GM19351 (cell line): ENCODE measurements at regions not wholly inside any gene's neighbourhood (a gene's known extent, or its start where the extent isn't known, plus 50 kb on each side); places are given as distances from the start of the nearest gene placed in this dataset.
A peak's percentile ranks its signal among the peaks of the same experiment; 100 is the strongest.

Source experiments
- ATAC-seq: cut with Tn5 transposase; IDR thresholded peaks from one replicate; pipeline ENCODE4 v1.9.1; 2021; ENCODE audit warnings: mild to moderate bottlenecking, moderate library complexity; ENCODE audit not compliant: unreplicated experiment

DNA sequence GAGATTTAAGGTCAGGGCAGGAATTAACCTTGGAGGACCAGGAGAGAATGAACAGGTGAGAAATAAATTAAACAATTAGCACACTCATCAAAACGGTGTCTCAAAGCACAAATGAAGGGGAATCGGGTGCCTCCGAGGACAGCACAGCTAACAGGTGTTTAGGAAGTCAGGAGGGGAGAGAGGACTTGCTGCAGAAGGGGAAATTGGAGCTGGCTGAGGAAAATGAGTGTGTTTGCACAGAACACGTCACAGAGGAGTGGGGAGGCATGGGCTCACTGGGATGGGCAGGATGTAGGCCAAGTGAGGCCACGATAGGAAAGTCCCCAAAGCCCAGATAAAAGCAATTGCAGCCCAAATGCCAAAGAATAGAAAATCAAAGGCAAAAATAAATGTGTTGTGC is 121.7 kb downstream of the ZNF664 start:
- no peak for ATAC-seq

DNA sequence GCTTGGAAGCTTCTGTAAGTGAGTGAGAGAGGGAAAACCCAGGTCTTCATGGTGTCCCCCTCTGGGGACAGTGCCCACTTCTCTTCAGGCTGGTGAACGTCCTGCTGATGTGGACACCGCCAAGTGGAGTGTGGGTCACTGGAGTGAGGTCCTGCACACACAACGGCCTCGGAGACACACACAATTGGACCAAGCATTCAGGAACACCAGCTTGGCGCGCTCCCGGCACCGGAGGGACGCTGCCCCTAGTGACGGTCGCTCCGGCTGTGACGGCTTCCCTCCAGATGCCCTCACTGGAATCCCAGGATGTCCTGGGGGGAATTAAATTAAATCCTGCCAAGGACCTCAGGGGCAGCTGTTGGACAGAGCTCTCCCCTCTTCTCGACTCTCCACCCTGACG is 123.1 kb downstream of the ZNF664 start:
- no peak for ATAC-seq

DNA sequence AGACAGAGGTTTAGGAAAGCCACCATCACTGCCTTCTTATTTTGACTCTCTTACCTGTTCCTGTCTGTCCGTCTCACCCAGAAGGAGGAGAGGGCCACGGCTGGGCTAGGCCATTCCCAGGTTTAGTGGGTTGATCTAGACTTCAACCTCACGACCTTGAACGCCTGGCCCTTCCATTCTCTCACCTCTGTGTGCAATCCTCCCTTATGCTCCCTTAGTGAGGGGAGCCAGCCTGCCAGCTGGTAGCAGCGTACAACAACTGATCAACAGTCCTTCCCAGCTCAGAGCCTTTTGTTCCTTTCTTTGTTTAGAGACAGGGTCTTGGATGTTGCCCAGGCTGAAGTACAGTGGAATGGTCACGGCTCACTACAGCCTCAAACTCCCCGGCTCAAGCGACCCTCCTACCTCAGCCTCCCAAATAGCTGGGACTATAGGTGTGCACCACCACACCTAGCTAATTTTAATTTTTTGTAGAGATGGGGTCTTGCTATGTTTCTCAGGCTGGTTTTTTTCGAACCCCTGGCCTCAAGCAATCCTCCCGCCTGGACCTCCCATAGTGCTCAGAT is 123.9 kb downstream of the ZNF664 start:
- ATAC-seq: no peak

DNA sequence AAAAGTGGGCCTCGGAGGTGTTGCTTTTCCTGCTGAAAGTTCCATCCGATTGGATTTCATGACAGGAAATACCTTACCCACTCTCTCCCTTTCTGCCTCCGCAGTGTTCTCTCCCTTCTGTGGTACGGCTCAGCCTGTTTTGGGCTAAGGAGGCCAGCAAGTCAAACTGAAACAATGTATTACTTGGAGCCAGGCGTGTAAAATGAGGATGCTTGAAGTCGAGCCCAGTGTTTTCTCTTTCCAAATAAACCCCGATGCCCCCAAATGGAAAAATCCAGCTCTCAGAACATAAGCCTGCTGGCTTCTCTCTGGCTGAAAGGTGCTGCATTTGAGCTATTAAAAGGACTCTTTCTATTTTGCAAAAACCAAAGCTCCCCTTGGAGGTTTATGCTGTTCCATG is 124.7 kb downstream of the ZNF664 start:
- ATAC-seq: no peak

DNA sequence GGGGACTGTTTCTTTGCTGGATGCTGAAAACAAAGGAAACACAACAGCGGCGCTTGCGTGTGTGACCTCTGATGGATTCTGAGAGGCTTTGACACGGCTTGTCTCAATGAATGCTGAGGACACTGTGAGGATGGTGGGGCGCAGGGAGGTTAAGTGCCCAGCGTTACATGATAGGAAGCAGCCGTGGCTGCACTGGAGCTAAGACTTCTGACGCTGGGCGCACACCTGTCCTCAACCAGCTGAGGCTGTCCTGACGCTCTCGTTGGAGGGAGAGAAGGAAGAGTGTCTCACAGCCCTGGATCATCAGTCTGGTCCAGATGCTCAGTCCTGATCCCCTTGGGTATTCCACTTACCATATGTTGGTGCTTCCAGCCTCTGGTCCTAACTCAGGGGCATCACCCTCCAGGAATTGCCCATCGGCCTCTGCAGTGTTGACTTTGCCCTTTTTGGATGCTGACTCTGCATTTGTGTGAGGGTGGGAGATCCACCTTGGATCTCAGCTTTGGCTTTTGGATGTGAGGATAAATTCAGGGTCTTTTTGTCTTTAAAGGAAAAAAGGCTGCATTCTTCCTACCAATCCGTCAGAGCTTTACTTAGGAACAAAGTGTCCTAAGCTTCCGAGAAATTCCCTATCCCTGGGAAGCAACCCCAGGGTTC is 125.2 kb downstream of the ZNF664 start:
- no peak for ATAC-seq

DNA sequence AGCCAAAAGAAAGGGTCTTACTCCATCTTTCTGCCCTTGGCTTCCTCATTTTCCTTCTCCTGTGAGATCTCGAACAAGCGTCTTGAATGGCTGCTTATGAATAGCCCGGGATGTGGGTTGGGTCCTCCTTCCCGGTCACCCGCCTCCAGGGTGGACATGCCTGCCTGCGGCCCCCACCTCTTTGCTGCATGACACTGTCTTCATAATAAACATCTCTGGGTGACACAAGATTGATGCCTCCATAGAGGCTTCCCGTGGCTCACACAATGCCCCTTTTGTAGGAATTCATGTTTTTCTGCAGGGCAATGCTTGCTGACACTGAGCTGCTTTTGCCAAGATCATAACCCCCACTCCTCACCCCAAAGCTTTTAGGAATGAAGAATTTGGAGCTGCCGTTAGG is 125.9 kb downstream of the ZNF664 start:
- ATAC-seq: no peak

DNA sequence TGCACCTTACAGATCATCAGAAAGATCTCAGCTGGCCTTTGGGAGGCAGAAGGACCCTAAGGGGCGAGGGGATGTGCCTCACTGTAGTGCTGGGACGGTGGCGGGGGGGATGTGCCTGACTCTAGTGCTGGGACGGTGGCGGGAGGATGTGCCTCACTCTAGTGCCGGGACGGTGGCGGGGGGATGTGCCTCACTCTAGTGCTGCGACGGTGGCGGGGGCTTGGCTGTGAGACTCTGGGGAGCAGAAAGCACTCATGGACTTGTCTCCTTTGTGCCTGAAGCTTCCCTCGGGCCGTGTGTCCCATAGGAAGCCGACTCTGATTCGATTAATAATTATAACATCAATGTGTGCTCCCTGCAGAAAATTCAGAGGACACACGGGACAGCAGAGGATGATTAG is 126.6 kb downstream of the ZNF664 start:
- no peak for ATAC-seq

DNA sequence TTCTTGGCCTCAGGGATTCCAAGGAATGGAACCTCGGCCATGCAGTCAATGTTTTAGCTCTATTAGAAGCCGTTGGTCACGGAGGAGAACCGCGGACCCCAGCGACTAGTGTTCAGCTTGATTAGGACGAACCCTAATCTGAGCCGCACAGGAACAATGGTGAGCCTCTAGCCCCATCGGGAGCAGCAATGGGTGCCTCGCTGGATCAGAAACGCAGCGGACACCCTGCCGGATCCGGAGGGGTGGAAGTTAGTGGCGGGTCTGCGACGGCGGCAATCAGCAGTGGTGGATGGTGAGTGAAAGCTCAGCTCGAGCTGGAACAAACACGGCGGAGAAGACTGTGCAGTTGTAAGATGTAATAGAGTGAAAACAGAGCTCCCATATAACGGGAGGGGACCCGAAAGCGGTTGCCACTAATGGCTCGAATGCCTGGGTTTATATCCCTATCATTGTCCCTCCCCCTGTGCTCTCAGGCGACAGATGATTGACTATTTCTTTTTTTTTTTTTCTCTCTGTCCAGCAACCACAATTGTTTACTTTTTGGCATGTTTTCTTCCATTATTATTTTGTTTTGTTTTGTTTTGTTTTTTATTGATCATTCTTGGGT is 127.7 kb downstream of the ZNF664 start:
- ATAC-seq: no peak

DNA sequence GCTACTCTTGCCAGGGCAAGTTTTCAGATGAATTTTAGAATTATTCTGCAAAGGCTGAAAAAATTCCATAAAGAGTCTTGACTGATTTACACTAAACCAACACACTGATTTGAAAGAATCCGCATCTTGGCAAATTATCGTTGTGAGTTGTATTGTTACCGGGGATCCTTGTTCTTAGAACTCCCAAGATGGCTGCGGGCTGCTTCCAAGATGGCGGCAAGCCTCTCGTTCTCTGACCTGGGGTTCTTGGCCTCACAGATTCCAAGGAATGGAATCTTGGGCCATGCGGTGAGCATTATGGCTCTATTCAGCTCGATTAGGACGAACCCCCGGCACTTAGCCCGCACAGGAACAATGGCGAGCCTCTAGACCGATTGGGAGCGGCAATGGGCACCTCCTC is 132.5 kb downstream of the ZNF664 start:
- ATAC-seq: no peak

DNA sequence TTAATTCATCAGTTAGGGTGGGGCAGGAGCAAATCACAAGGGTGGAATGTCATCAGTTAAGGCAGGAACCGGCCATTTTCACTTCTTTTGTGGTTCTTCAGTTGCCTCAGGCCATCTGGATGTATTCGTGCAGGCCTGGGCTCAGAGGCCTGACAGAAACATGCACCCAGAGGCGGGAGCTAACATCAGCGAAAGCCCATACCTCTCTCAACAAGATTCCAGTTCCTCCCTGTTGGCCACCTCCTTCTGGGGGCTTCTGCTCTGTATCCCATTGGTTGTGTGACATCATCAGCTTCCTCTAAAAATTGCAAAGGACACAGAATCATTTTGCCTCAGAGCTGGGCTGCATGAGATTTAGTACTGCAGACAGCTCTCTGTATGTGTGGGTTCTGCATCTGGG is 134.3 kb downstream of the ZNF664 start:
- ATAC-seq: no peak

DNA sequence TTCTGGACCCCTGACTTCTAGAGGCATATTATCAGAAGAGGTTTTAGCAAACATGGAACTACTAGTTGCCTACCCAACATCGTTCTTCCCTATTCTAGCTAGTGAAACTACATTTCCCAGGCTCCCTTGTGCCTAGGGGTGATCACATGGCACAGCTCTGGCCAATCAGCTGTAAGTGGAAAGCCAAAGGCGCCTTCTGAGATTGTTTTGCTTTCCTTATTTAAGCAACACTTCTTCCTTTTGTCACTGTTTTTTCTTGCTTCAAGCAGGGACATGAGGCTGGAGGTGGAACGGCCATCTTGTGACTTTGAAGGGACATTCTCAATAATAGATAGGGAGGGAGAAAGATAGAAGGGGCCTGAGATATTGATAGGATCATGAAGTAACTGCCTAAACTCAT is 136.7 kb downstream of the ZNF664 start:
- no peak for ATAC-seq

DNA sequence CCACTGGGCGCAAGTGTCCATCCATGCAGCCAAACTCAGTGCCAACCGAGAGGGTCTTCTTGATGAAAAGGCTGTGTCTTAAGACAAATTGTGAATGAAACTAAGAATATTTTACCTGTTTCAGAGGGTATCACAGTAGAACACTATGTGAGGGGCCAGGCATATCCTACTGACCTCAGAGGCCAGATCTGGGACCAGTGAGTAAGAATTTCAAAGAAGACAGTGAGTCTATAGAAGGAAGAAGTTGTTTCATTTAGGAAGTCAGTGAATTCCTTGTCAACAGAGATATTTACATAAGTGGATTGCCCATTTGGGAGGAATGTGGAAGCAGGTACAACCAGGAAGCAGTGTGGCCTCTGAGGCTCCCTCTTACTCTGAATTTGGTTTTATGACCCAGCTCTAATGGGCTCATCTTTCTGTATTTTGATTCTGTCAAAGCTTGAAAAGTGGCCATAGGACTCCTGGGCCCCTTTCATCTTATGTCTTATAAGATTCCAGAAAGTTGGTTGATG is 137.4 kb downstream of the ZNF664 start:
- no peak for ATAC-seq

DNA sequence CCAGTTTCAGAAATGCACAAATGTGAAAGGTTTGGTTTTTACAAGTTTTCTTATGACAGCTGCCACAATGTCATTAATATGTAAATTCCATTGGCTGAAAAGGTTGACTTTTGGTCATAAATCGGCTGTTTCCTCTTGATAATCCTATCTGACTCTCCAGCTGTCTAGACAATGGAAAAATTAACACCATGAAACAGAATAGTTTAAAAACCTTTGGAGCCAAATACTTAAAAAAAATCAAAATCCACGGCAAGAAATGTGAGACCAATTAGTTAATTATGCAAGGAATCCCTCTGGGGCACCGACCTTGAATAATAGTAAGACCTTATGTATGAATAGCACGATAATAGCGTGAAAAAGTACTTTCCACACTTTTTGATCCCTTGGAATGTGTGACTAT is 138.0 kb downstream of the ZNF664 start:
- no peak for ATAC-seq

DNA sequence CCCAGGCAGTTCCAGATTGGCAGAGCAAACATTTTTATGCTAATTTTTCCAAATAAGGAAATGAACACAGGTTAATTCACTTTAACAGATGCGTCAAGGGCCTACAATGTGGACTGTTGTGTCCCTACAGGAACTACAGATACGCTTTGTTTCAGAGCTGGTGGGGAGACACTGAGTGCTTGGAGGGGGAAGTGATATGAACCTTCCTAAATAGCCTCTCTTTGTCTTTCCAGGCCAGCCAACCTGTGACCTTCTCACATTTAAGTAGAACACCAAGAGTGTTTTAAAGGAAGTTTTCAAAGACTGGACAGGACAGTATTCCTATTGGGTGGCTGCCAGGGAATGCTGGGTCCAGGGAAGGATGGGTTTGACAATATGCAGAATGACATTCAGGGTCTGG is 141.3 kb downstream of the ZNF664 start:
- ATAC-seq: no peak

DNA sequence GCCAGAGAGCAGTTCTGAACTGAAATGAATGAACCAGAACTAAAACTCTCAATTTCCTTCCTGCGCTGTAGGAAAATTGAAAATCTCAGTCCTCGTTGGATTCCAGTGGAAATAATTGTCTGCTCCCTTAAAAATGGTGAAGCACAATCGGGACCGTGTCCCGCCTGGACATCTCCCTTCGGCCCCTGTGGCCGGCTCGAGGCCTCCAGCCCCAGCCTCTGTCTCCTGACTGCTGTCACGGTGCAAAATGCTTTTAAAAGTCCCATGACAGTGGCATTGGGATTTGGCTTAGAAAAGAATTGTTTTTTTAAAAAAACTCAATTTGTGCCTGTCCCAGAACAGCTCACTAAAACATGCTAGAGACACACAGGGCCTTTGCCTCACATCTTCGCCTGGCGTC is 142.5 kb downstream of the ZNF664 start:
- ATAC-seq: no peak

DNA sequence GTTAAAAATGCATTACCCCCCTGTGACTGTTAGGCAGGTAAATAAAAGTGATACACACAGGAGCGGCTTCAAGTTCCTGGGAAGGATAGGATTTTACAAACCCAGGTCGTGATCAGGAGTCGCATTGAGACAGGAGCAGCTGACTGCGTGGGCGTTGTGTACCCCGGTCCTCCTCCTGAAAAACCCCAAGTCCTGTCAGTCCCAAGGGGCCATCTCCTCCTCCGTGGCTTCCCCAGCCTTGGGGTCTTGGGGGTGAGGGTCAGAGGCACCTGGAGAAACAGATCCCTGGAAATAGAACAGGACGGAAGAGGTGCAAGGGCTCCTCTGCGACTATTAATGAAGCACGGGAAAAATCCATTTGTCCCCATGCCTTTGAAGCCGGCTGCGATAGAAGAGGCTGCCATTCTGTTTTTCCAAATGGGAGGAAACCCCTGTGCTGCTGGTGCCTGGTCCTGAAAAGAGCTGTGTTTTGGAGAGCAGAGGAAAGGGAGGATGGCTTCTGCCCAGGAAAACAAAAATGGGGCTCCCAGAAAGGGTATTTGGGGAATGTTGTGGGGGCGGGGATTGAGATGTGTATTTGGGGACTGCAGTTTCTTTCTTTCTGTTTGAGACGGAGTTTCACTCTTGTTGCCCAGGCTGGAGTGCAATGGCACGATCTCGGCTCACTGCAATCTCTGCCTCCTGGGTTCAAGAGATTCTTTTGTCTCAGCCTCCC is 143.1 kb downstream of the ZNF664 start:
- no peak for ATAC-seq

DNA sequence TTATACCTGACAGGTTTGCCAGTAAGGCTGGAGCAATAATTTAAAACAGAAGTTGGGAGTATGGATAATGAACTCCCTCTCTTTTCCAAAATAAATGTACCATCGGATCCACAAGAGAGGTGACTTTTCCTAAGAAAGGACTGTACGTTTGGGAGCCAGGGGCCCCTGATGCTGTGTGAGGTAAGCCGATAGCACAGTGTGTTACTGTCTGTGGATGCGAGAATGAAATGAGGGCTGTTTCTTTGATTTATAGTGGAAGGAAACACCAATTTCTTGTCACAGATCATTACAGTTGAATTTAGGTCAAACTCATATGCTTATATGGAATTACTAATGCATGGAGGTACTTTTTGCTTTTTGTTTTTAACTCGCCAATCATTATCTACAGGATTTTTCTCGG is 147.7 kb downstream of the ZNF664 start:
- no peak for ATAC-seq

DNA sequence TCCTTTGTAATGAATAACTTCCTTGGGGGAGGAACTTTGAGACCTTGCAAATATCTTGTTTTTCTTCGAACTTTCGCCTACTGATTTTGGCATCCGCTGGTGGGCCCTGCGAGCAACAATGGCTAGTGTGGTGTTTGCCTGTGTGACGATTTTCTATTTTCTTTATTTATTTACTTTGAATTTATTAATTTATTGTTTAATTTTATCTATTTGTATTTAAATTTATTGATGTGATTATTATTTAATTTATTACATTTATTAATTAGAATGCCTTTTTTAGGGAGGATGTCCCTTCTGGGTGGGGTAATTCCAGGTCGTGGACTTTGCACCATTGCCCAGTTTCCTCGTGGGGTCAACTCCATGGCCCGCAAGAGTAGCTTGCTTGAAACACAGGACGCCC is 149.7 kb downstream of the ZNF664 start:
- ATAC-seq: no peak

DNA sequence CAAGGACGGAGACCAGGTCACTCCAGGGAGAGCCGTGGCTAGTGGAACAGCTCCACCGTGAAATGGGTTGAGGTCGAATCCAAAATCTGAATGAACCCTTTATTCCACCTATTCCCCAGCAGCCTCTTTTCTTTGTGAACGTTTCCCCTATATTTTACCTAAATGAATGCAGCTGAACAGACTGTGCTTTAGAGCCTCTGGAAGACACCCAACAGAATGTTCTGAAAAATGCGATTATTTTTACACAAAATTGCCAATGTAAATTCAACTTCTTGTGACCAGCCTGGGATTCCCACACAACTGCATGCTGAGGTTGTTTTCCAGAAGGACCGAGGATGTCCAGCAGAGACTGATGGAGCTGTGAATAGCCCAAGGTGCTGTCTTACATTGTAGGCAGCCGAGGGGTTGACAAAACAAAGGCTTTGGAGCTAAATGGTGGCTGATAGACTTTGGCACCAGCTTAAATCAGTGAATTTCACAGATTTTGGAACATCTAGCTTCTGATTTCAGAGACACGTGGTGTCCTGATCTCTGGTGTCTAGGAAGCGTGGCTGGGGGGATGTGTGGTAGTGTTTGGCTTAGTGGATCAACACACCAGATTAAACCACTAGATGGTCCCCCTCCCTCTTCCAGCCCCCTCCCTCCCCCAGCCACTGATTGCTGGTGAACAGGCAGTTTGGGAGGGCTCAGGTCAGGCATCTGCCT is 150.4 kb downstream of the ZNF664 start:
- no peak for ATAC-seq

DNA sequence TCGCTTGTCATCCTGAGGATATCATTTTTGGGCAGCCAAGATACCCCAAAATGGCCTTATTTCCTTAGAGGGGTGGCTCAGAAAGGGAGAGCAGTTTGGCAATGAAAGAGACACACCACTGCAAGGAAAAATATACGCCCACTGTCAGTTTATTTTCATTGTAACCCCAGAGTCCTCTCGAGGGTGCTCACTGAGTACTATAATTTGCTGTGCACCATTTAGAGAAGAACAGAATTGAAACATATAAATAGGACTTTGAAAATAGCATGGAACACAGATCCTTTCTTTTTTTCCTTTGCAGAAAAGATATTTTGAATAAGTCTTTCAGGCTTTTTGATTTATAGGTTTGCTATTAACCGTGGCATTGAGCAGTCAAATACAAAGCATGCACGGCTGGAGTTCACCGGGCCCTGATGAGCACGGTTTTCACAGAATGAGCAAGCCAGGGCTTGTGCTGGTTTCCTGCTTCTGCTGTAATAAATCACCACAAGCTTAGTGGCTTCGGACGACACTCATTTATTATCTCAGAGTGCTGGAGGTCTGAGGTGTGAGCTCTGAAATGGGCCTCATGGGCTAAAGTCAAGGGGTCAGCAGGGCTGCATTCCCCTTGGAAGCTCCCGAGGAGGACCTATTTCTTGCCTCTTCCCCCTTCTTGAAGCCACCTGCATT is 152.3 kb downstream of the ZNF664 start:
- ATAC-seq: peak; percentile 83
